ENCODE measurements at regions not wholly inside any gene's neighbourhood (a gene's known extent, or its start where the extent isn't known, plus 50 kb on each side); places are given as distances from the start of the nearest gene placed in this dataset.

GRCh38 chr2:6648596-6649247 is 217.0 kb downstream of the CMPK2 start:
- intact Hi-C loops (cut with micrococcal nuclease), result no loop called here
- Mint-ChIP-seq H3K9me3 (no peaks in the 10 kb centered on the region), H3K4me1 (ENCODE audit: low read depth) (no peaks in the 10 kb centered on the region), H3K27me3 (ENCODE audit: low read depth) (no peaks in the 10 kb centered on the region), H3K27ac (no peak overlapping the region), H3K4me3 (ENCODE audit: low read depth) (no peak overlapping the region), H3K36me3 (ENCODE audit: low read depth) (no peaks in the 10 kb centered on the region)
- DNase-seq (ENCODE audit: low spot score), result no peak

GRCh38 chr2:6650311-6650710 is 215.4 kb downstream of the CMPK2 start:
- Mint-ChIP-seq H3K27me3 (ENCODE audit: low read depth) (no peaks in the 10 kb centered on the region), H3K36me3 (ENCODE audit: low read depth) (no peaks in the 10 kb centered on the region), H3K4me3 (ENCODE audit: low read depth) (no peak overlapping the region), H3K4me1 (ENCODE audit: low read depth) (no peaks in the 10 kb centered on the region), H3K9me3 (no peaks in the 10 kb centered on the region), H3K27ac (no peak overlapping the region)
- intact Hi-C loops (cut with micrococcal nuclease), result no loop called here
- DNase-seq (ENCODE audit: low spot score), result no peak

- no peak for DNase-seq (ENCODE audit: low spot score)
- H3K27ac Mint-ChIP-seq, result no peak overlapping the region
- no peaks in the 10 kb centered on the region for H3K27me3 Mint-ChIP-seq (ENCODE audit: low read depth)
- H3K36me3 Mint-ChIP-seq (ENCODE audit: low read depth), result no peaks in the 10 kb centered on the region
- no peak overlapping the region for H3K4me3 Mint-ChIP-seq (ENCODE audit: low read depth)
- no peaks in the 10 kb centered on the region for H3K9me3 Mint-ChIP-seq
- intact Hi-C loops (cut with micrococcal nuclease), result no loop called here
- no peaks in the 10 kb centered on the region for H3K4me1 Mint-ChIP-seq (ENCODE audit: low read depth)
These were observed 213.5 kb downstream of the CMPK2 start for GRCh38 chr2:6652251-6652650.

- intact Hi-C loops (cut with micrococcal nuclease), result no loop called here
- no peak for DNase-seq (ENCODE audit: low spot score)
- H3K4me3 Mint-ChIP-seq (ENCODE audit: low read depth), result no peak overlapping the region
These were observed 212.4 kb downstream of the CMPK2 start for GRCh38 chr2:6653281-6653750.

GRCh38 chr2:6654279-6654678 is 211.4 kb downstream of the CMPK2 start:
- DNase-seq (ENCODE audit: low spot score), result no peak
- no peak overlapping the region for H3K27ac Mint-ChIP-seq
- H3K9me3 Mint-ChIP-seq, result no peaks in the 10 kb centered on the region
- intact Hi-C loops (cut with micrococcal nuclease), result no loop called here
- no peak overlapping the region for H3K4me3 Mint-ChIP-seq (ENCODE audit: low read depth)
- H3K27me3 Mint-ChIP-seq (ENCODE audit: low read depth), result no peaks in the 10 kb centered on the region
- no peaks in the 10 kb centered on the region for H3K4me1 Mint-ChIP-seq (ENCODE audit: low read depth)
- H3K36me3 Mint-ChIP-seq (ENCODE audit: low read depth), result no peaks in the 10 kb centered on the region

More at GRCh38 chr2:6653281-6653750, 212.4 kb downstream of the CMPK2 start:
- no peaks in the 10 kb centered on the region for H3K4me1 Mint-ChIP-seq (ENCODE audit: low read depth)
- H3K36me3 Mint-ChIP-seq (ENCODE audit: low read depth), result no peaks in the 10 kb centered on the region
- H3K27ac Mint-ChIP-seq, result no peak overlapping the region
- no peaks in the 10 kb centered on the region for H3K27me3 Mint-ChIP-seq (ENCODE audit: low read depth)
- no peaks in the 10 kb centered on the region for H3K9me3 Mint-ChIP-seq

GRCh38 chr2:6656633-6657032 is 209.1 kb downstream of the CMPK2 start:
- Mint-ChIP-seq H3K27me3 (ENCODE audit: low read depth) (no peaks in the 10 kb centered on the region), H3K4me1 (ENCODE audit: low read depth) (no peaks in the 10 kb centered on the region), H3K36me3 (ENCODE audit: low read depth) (no peaks in the 10 kb centered on the region), H3K27ac (no peak overlapping the region), H3K4me3 (ENCODE audit: low read depth) (no peak overlapping the region), H3K9me3 (no peaks in the 10 kb centered on the region)
- no peak for DNase-seq (ENCODE audit: low spot score)
- intact Hi-C loops (cut with micrococcal nuclease), result no loop called here

- no peaks in the 10 kb centered on the region for H3K9me3 Mint-ChIP-seq
- H3K4me1 Mint-ChIP-seq (ENCODE audit: low read depth), result no peaks in the 10 kb centered on the region
- no peak for DNase-seq (ENCODE audit: low spot score)
- no peaks in the 10 kb centered on the region for H3K36me3 Mint-ChIP-seq (ENCODE audit: low read depth)
- H3K27ac Mint-ChIP-seq, result no peak overlapping the region
- H3K4me3 Mint-ChIP-seq (ENCODE audit: low read depth), result no peak overlapping the region
- intact Hi-C loops (cut with micrococcal nuclease), result no loop called here
- H3K27me3 Mint-ChIP-seq (ENCODE audit: low read depth), result no peaks in the 10 kb centered on the region
These were observed 208.6 kb downstream of the CMPK2 start for GRCh38 chr2:6657136-6657535.

GRCh38 chr2:6657855-6658254 is 207.9 kb downstream of the CMPK2 start:
- intact Hi-C loops (cut with micrococcal nuclease), result no loop called here
- H3K9me3 Mint-ChIP-seq, result no peaks in the 10 kb centered on the region
- no peaks in the 10 kb centered on the region for H3K36me3 Mint-ChIP-seq (ENCODE audit: low read depth)
- no peak overlapping the region for H3K4me3 Mint-ChIP-seq (ENCODE audit: low read depth)
- H3K27ac Mint-ChIP-seq, result no peak overlapping the region
- H3K4me1 Mint-ChIP-seq (ENCODE audit: low read depth), result no peaks in the 10 kb centered on the region
- no peaks in the 10 kb centered on the region for H3K27me3 Mint-ChIP-seq (ENCODE audit: low read depth)
- DNase-seq (ENCODE audit: low spot score), result no peak

- intact Hi-C loops (cut with micrococcal nuclease), result no loop called here
These were observed 201.2 kb downstream of the CMPK2 start for GRCh38 chr2:6664332-6665061.

GRCh38 chr2:6665093-6666045 is 200.3 kb downstream of the CMPK2 start:
- no peaks in the 10 kb centered on the region for H3K36me3 Mint-ChIP-seq (ENCODE audit: low read depth)
- no peak overlapping the region for H3K4me3 Mint-ChIP-seq (ENCODE audit: low read depth)
- DNase-seq (ENCODE audit: low spot score), result no peak
- H3K27me3 Mint-ChIP-seq (ENCODE audit: low read depth), result no peaks in the 10 kb centered on the region
- H3K4me1 Mint-ChIP-seq (ENCODE audit: low read depth), result no peaks in the 10 kb centered on the region
- intact Hi-C loops (cut with micrococcal nuclease), result no loop called here
- no peak overlapping the region for H3K27ac Mint-ChIP-seq
- H3K9me3 Mint-ChIP-seq, result no peaks in the 10 kb centered on the region

More at GRCh38 chr2:6664332-6665061, 201.2 kb downstream of the CMPK2 start:
- Mint-ChIP-seq H3K4me3 (ENCODE audit: low read depth) (no peak overlapping the region), H3K4me1 (ENCODE audit: low read depth) (no peaks in the 10 kb centered on the region), H3K9me3 (no peaks in the 10 kb centered on the region), H3K36me3 (ENCODE audit: low read depth) (no peaks in the 10 kb centered on the region), H3K27ac (no peak overlapping the region), H3K27me3 (ENCODE audit: low read depth) (no peaks in the 10 kb centered on the region)
- no peak for DNase-seq (ENCODE audit: low spot score)

- Mint-ChIP-seq H3K4me3 (ENCODE audit: low read depth) (no peak overlapping the region), H3K36me3 (ENCODE audit: low read depth) (no peaks in the 10 kb centered on the region), H3K27ac (no peak overlapping the region), H3K9me3 (no peaks in the 10 kb centered on the region), H3K27me3 (ENCODE audit: low read depth) (no peaks in the 10 kb centered on the region), H3K4me1 (ENCODE audit: low read depth) (no peaks in the 10 kb centered on the region)
- intact Hi-C loops (cut with micrococcal nuclease), result no loop called here
- no peak for DNase-seq (ENCODE audit: low spot score)
These were observed 198.4 kb downstream of the CMPK2 start for GRCh38 chr2:6667326-6667725.

- H3K4me3 Mint-ChIP-seq (ENCODE audit: low read depth), result no peak overlapping the region
- H3K27me3 Mint-ChIP-seq (ENCODE audit: low read depth), result no peaks in the 10 kb centered on the region
- H3K9me3 Mint-ChIP-seq, result no peaks in the 10 kb centered on the region
- H3K4me1 Mint-ChIP-seq (ENCODE audit: low read depth), result no peaks in the 10 kb centered on the region
- intact Hi-C loops (cut with micrococcal nuclease), result no loop called here
- H3K36me3 Mint-ChIP-seq (ENCODE audit: low read depth), result no peaks in the 10 kb centered on the region
- no peak overlapping the region for H3K27ac Mint-ChIP-seq
- DNase-seq (ENCODE audit: low spot score), result no peak
These were observed 193.8 kb downstream of the CMPK2 start for GRCh38 chr2:6671913-6672312.

GRCh38 chr2:6674381-6674780 is 191.3 kb downstream of the CMPK2 start:
- Mint-ChIP-seq H3K27ac (no peak overlapping the region), H3K9me3 (no peaks in the 10 kb centered on the region), H3K27me3 (ENCODE audit: low read depth) (no peaks in the 10 kb centered on the region), H3K4me1 (ENCODE audit: low read depth) (no peaks in the 10 kb centered on the region), H3K36me3 (ENCODE audit: low read depth) (no peaks in the 10 kb centered on the region), H3K4me3 (ENCODE audit: low read depth) (no peak overlapping the region)
- intact Hi-C loops (cut with micrococcal nuclease), result no loop called here
- no peak for DNase-seq (ENCODE audit: low spot score)
